Ascending aorta (tissue), 2 donors: ENCODE measurements at regions not wholly inside any gene's neighbourhood (a gene's known extent, or its start where the extent isn't known, plus 50 kb on each side); places are given as distances from the start of the nearest gene placed in this dataset.

Experiments used
- DNase-seq, 2 donors: peaks; one replicate each; pipeline ENCODE4 v3.0.0-alpha.2; 2019; ENCODE audit warnings: low spot score in 2 of 2
- H3K27ac ChIP-seq, 2 donors: fragments of 200-600 bp; sonication (generic); one replicate each; pipeline ENCODE4 v1.5.1; 2016 to 2017; ENCODE audit warnings: mild to moderate bottlenecking in 1 of 2
- H3K27me3 ChIP-seq: fragments of 200-600 bp; sonication (generic); one replicate; pipeline ENCODE4 v1.5.1; 2017
- H3K36me3 ChIP-seq, 2 donors: fragments of 200-600 bp; sonication (generic); one replicate each; pipeline ENCODE4 v1.5.1; 2016
- H3K4me1 ChIP-seq, 2 donors: fragments of 200-600 bp; sonication (generic); one replicate each; pipeline ENCODE4 v1.5.1; 2016 to 2017; ENCODE audit warnings: mild to moderate bottlenecking in 1 of 2
- H3K4me3 ChIP-seq, 2 donors: fragments of 200-600 bp; sonication (generic); one replicate each; pipeline ENCODE4 v1.5.1; 2016 to 2017; ENCODE audit warnings: mild to moderate bottlenecking in 1 of 2
- H3K9me3 ChIP-seq, 2 donors: fragments of 200-600 bp; sonication (generic); one replicate each; pipeline ENCODE4 v1.5.1; 2016
- CTCF ChIP-seq, 3 experiments: fragments of 200-600 bp in 2 of 3; fragments of 450-650 bp in 1 of 3; sonication (generic) in 2 of 3; IDR thresholded peaks; one replicate each; pipeline ENCODE4 v1.5.1; 2016 to 2019; ENCODE audit warnings: antibody characterized with exemption in 3 of 3, mild to moderate bottlenecking in 1 of 3, moderate library complexity in 1 of 3
- intact Hi-C: fragments of 100-400 bp; cut with DNase I; formaldehyde crosslinking; loops from one replicate; pipeline ENCODE4 v1.15.1; 2023

- no peak for TF ChIP-seq CTCF (IDR thresholded peaks at IDR 0.05)
- intact Hi-C loops, result no loop called here
- DNase-seq, result no peak
- Histone ChIP-seq H3K9me3 (no peaks in the 10 kb centered on the region), H3K27me3 (no peaks in the 10 kb centered on the region), H3K4me3 (no peak overlapping the region), H3K4me1 (no peaks in the 10 kb centered on the region), H3K27ac (no peak overlapping the region), H3K36me3 (no peaks in the 10 kb centered on the region)
Measured at GRCh38 chr2:5064687-5065086, 627.5 kb upstream of the SOX11 start.

- H3K36me3 ChIP-seq, result no peaks in the 10 kb centered on the region
- H3K4me3 ChIP-seq, result no peak overlapping the region
- TF ChIP-seq CTCF (IDR thresholded peaks at IDR 0.05), result no peak
- H3K27ac ChIP-seq, result no peak overlapping the region
- H3K27me3 ChIP-seq, result no peaks in the 10 kb centered on the region
- no peaks in the 10 kb centered on the region for H3K9me3 ChIP-seq
- no peaks in the 10 kb centered on the region for H3K4me1 ChIP-seq
- intact Hi-C loops, result no loop called here
- DNase-seq, result no peak
Measured at GRCh38 chr2:5067816-5068215, 624.4 kb upstream of the SOX11 start.

DNA sequence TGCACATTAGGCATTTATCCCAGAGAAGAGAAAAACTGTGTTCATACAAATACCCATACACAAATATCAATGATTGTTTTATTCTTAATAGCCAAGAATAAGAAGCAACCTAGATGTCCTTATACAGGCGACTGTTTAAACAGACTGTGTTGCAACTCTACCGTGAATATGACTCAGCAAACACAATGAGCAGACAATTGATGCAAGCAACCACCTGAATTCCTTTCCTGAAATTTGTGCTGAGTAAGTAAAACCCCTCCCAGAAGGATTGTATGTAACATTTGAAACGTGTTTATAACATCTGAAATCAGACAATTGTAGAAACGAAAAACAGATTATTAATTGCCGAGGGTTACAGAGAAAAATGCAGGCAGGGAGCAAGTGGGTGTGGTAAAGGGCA, 621.9 kb upstream of the SOX11 start:
- H3K4me1 ChIP-seq, result no peaks in the 10 kb centered on the region
- no peak for TF ChIP-seq CTCF (IDR thresholded peaks at IDR 0.05)
- H3K36me3 ChIP-seq, result no peaks in the 10 kb centered on the region
- DNase-seq, result no peak
- no peak overlapping the region for H3K4me3 ChIP-seq
- no peak overlapping the region for H3K27ac ChIP-seq
- H3K9me3 ChIP-seq, result no peaks in the 10 kb centered on the region
- H3K27me3 ChIP-seq, result no peaks in the 10 kb centered on the region
- intact Hi-C loops, result no loop called here

DNA sequence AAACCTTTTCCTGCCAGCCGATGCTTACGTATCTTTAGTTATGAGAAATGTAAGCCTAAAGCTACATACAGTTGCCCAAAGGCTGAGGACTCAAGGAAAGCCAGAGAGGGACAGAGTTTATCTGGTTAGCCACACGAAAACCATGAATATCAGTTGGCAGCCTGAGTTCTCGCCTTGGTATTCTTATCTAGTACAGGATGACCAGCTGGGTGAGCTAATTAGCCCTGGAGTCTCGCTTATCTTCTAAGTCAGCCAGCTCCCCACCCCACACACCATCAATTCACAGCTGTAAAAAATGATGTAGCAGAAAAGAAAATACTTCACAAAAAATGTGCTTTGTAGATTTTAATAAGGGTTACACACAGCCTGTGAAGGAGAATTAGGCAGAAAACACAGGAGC, 617.5 kb upstream of the SOX11 start:
- H3K9me3 ChIP-seq, result no peaks in the 10 kb centered on the region
- H3K36me3 ChIP-seq, result no peaks in the 10 kb centered on the region
- no peaks in the 10 kb centered on the region for H3K4me1 ChIP-seq
- no peaks in the 10 kb centered on the region for H3K27me3 ChIP-seq
- no peak for DNase-seq
- H3K4me3 ChIP-seq, result no peak overlapping the region
- TF ChIP-seq CTCF (IDR thresholded peaks at IDR 0.05), result no peak
- H3K27ac ChIP-seq, result no peak overlapping the region
- intact Hi-C loops, result no loop called here

- Histone ChIP-seq H3K4me3 (no peak overlapping the region), H3K9me3 (no peaks in the 10 kb centered on the region), H3K27me3 (no peaks in the 10 kb centered on the region), H3K36me3 (no peaks in the 10 kb centered on the region), H3K27ac (no peak overlapping the region), H3K4me1 (no peaks in the 10 kb centered on the region)
- TF ChIP-seq CTCF (IDR thresholded peaks at IDR 0.05), result no peak
- no peak for DNase-seq
- intact Hi-C loops, result no loop called here
Measured at GRCh38 chr2:5076599-5076998, 615.6 kb upstream of the SOX11 start.

GRCh38 chr2:5077479-5078089, 614.6 kb upstream of the SOX11 start:
- intact Hi-C loops, result no loop called here
- Histone ChIP-seq H3K4me3 (no peak overlapping the region), H3K27me3 (no peaks in the 10 kb centered on the region), H3K9me3 (no peaks in the 10 kb centered on the region), H3K27ac (no peak overlapping the region), H3K4me1 (no peaks in the 10 kb centered on the region), H3K36me3 (no peaks in the 10 kb centered on the region)
- no peak for DNase-seq
- TF ChIP-seq CTCF (IDR thresholded peaks at IDR 0.05), result no peak
